ENCODE measurements at regions not wholly inside any gene's neighbourhood (a gene's known extent, or its start where the extent isn't known, plus 50 kb on each side); places are given as distances from the start of the nearest gene placed in this dataset.

DNA sequence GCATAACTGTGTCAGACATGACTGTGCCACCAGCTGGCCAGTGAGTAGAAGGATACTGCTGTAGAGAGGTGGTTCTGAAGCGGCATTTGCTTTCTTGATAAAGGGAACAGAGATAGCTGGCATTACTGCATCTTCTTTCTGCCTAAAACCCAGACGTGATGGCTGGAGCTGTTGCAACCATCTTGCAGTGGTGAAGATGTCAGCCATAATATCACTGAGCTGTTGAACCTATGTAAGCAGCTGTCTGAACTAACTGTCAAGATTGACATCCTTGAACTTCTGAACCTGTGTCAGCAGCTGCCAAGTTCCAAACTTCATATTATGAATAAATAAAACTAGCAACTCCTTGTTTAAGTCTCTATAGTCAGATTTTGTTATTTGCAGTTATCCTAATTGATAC is 88.9 kb upstream of the LNX1 start:
- TF ChIP-seq POLR2A (IDR thresholded peaks at IDR 0.05; ENCODE audit: low read length) = no peak
- TF ChIP-seq GATA1 (IDR thresholded peaks at IDR 0.05; ENCODE audit: low read depth, low read length) = no peak

All from erythroblast (primary cell).